ENCODE measurements at regions not wholly inside any gene's neighbourhood (a gene's known extent, or its start where the extent isn't known, plus 50 kb on each side); places are given as distances from the start of the nearest gene placed in this dataset.
A peak's percentile ranks its signal among the peaks of the same experiment; 100 is the strongest.

- Mint-ChIP-seq H3K36me3 (peaks cover 1% of the 10 kb centered on the region), H3K4me1 (peaks cover 4% of the 10 kb centered on the region), H3K4me3 (no peak overlapping the region), H3K27ac (no peak overlapping the region), H3K9me3 (peaks cover 16% of the 10 kb centered on the region), H3K27me3 (ENCODE audit: insufficient read depth, low read depth) (peaks cover 6% of the 10 kb centered on the region)
- Histone ChIP-seq H3K36me3 (no peaks in the 10 kb centered on the region), H2AFZ (replicated peaks) (no peak overlapping the region), H3K79me2 (ENCODE audit: low read depth) (no peaks in the 10 kb centered on the region), H4K20me1 (ENCODE audit: low read depth) (no peaks in the 10 kb centered on the region), H3K27ac (no peak overlapping the region), H3K4me3 (no peak overlapping the region), H3K27me3 (no peaks in the 10 kb centered on the region), H3K9ac (no peak overlapping the region), H3F3A (ENCODE audit: low read depth) (no peaks in the 10 kb centered on the region), H3K4me1 (no peaks in the 10 kb centered on the region), H3K9me3 (ENCODE audit: low read depth) (no peaks in the 10 kb centered on the region), H3K4me2 (no peak overlapping the region)
- no peak for TF ChIP-seq CTCF (IDR thresholded peaks at IDR 0.05)
- no peak for TF ChIP-seq EZH2 (IDR thresholded peaks at IDR 0.05)
- TF ChIP-seq EZH2phosphoT487 (IDR thresholded peaks at IDR 0.05), result no peak
- no peak for DNase-seq (ENCODE audit: low spot score)
Measured at GRCh38 chr20:17059465-17059864, 167.4 kb upstream of the PCSK2 start.

GRCh38 chr20:17061715-17062114, 165.1 kb upstream of the PCSK2 start:
- Mint-ChIP-seq H3K4me3 (no peak overlapping the region), H3K9me3 (peaks cover 12% of the 10 kb centered on the region), H3K27ac (no peak overlapping the region), H3K36me3 (peaks cover 1% of the 10 kb centered on the region), H3K4me1 (peaks cover 4% of the 10 kb centered on the region), H3K27me3 (ENCODE audit: insufficient read depth, low read depth) (peaks cover 4% of the 10 kb centered on the region)
- Histone ChIP-seq H3K36me3 (no peaks in the 10 kb centered on the region), H3K9ac (no peak overlapping the region), H3F3A (ENCODE audit: low read depth) (no peaks in the 10 kb centered on the region), H3K9me3 (ENCODE audit: low read depth) (no peaks in the 10 kb centered on the region), H2AFZ (replicated peaks) (no peak overlapping the region), H4K20me1 (ENCODE audit: low read depth) (no peaks in the 10 kb centered on the region), H3K79me2 (ENCODE audit: low read depth) (no peaks in the 10 kb centered on the region), H3K27ac (no peak overlapping the region), H3K4me3 (no peak overlapping the region), H3K4me1 (no peaks in the 10 kb centered on the region), H3K27me3 (no peaks in the 10 kb centered on the region), H3K4me2 (no peak overlapping the region)
- TF ChIP-seq CTCF (IDR thresholded peaks at IDR 0.05), result no peak
- TF ChIP-seq EZH2phosphoT487 (IDR thresholded peaks at IDR 0.05), result no peak
- no peak for TF ChIP-seq EZH2 (IDR thresholded peaks at IDR 0.05)
- peak; percentile 8 for DNase-seq (ENCODE audit: low spot score)

- Histone ChIP-seq H3K4me3 (no peak overlapping the region), H3K27me3 (no peaks in the 10 kb centered on the region), H3K79me2 (ENCODE audit: low read depth) (no peaks in the 10 kb centered on the region), H2AFZ (replicated peaks) (no peak overlapping the region), H3K9me3 (ENCODE audit: low read depth) (no peaks in the 10 kb centered on the region), H3F3A (ENCODE audit: low read depth) (no peaks in the 10 kb centered on the region), H3K4me1 (no peaks in the 10 kb centered on the region), H3K36me3 (no peaks in the 10 kb centered on the region), H4K20me1 (ENCODE audit: low read depth) (no peaks in the 10 kb centered on the region), H3K9ac (no peak overlapping the region), H3K27ac (no peak overlapping the region), H3K4me2 (no peak overlapping the region)
- no peak for TF ChIP-seq EZH2phosphoT487 (IDR thresholded peaks at IDR 0.05)
- TF ChIP-seq EZH2 (IDR thresholded peaks at IDR 0.05), result no peak
- no peak for TF ChIP-seq CTCF (IDR thresholded peaks at IDR 0.05)
- H3K4me1 Mint-ChIP-seq, result peaks cover 11% of the 10 kb centered on the region
- peaks cover 7% of the 10 kb centered on the region for H3K9me3 Mint-ChIP-seq
- H3K4me3 Mint-ChIP-seq, result no peak overlapping the region
- H3K36me3 Mint-ChIP-seq, result no peaks in the 10 kb centered on the region
- no peak overlapping the region for H3K27ac Mint-ChIP-seq
- H3K27me3 Mint-ChIP-seq (ENCODE audit: insufficient read depth, low read depth), result peaks cover 9% of the 10 kb centered on the region
- no peak for DNase-seq (ENCODE audit: low spot score)
Measured at GRCh38 chr20:17062712-17063111, 164.1 kb upstream of the PCSK2 start.
